Kidney capillary endothelial cell (primary cell): ENCODE measurements at regions not wholly inside any gene's neighbourhood (a gene's known extent, or its start where the extent isn't known, plus 50 kb on each side); places are given as distances from the start of the nearest gene placed in this dataset.
"Not testable (repeated sequence)": the region's sequence is repeated elsewhere in the genome, so short reads cannot be mapped to it uniquely, and the experiment has no call there.

Source experiments
- DNase-seq: peaks from one replicate; pipeline ENCODE4 v3.0.0-alpha.2; 2018; ENCODE audit warnings: low spot score

- no peak for DNase-seq
Measured at GRCh38 chr5:58018016-58018415, 441.9 kb downstream of the PLK2 start.

GRCh38 chr5:58016877-58017276 lies 443.0 kb downstream of the PLK2 start:
- DNase-seq, result no peak

DNA sequence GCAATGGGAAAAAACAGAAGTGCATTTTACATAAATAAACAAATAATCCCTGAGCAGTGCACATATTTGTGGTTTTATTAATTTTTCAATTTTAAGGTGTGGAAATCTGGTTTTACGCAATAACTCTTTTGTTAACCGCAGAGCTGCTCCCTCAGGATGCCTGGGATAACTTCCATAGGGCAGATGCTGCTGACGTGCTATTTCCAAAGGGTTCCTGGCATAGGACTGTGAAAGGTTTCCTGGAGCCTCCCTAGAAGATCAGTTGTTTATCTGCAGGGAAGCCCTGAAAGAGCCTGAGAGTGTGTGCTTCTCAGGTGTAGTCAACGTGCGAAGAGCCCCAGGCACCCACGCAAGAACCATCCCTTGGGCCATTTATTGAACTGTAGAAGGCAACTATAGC lies 443.5 kb downstream of the PLK2 start:
- DNase-seq, result no peak

GRCh38 chr5:58015175-58015574 lies 444.7 kb downstream of the PLK2 start:
- no peak for DNase-seq

DNA sequence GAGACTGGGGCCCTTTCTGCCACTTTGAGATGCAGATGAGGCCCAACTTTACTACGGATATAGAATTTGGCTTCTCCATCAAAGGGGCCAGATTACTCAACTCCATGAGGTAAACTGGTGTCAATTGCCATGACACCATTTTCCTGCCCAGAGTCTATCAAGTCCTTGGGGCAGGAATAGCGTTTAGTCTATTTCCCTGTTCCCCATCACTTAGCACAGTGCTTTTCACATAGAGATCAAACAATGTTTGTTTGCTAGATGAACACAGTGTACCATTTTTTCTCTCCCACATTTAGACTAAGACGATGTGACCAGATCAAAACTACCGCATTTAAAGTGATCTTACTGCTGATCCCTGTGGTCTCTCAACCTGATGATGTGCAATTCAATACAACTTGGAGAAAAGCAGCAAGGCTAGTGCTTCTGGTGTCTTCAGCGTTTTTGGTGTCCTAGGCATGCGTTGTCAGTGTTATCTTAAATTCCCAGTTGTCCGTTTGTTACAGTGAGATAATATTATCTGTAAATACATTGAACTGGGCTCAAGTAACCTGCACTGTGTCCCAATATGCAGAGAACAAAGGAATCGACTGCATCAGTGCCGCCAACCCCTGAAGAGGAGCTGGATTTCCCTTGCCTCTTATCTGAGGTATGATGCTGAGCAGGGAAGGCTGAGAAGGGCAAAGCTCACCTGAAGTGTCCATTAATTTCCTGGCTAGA lies 446.2 kb downstream of the PLK2 start:
- DNase-seq, result no peak

DNA sequence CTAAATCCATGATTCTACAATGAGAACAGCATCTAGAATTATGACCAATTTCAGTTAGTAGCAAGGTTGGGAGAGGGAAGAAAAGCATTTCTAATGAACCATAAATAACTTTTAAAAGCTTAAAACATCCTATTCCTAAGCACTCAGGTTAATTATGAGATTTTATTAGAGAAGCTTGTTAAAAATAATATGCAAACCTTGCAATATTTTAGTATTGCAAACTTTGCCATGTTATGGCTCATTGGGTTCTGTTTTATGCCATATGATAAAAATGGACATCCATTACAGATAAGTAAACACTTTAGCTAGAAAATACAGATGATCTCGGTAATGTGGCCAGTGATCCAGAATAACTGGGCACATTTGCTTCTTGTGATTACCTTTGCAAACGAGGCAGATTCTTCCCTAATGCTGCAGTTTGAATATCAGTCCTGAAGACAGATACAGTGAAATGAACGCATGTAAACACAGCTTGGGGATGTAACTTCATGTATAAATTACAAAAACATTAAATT lies 447.0 kb downstream of the PLK2 start:
- no peak for DNase-seq

- no peak for DNase-seq
Measured at GRCh38 chr5:58012102-58012501, 447.8 kb downstream of the PLK2 start.

DNA sequence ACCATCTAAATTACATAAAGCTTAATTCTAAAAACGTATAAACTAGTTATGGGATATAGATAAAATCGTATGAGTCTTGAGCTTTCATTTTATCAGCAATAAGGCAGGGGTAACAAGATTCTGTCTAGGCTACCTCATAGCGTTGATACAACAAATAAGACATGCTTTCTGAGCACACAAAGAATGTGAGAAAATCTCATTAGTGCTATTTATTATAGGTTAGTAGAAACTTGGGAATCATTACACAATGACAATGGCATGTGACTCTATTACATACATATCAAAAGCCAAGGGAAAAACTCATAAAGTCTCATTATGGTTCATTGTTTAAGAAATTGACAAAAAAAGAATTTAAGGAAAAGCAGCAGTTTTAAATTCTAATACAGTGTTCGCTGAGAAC lies 448.6 kb downstream of the PLK2 start:
- no peak for DNase-seq

DNA sequence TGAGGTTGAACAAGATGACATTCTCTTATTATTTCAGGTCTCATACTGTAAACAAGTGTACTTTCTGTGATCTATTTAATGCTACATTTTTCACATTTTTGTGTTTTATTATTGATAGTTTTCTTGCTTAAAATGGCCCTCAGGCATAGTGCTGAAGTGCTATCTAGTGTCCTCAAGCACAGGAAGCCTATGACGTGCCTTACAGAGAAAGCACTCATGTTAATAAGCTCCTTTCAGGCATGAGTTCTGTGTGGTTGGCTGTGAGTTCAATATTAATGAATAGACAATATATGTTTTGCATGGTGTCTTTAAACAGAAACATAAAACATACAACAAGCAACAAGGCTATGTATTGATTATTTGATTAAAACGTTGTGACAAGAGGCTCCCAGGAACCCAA lies 450.1 kb downstream of the PLK2 start:
- DNase-seq, result no peak

- peak; percentile 62 for DNase-seq
Measured at GRCh38 chr5:58002323-58002722, 457.6 kb downstream of the PLK2 start.

DNA sequence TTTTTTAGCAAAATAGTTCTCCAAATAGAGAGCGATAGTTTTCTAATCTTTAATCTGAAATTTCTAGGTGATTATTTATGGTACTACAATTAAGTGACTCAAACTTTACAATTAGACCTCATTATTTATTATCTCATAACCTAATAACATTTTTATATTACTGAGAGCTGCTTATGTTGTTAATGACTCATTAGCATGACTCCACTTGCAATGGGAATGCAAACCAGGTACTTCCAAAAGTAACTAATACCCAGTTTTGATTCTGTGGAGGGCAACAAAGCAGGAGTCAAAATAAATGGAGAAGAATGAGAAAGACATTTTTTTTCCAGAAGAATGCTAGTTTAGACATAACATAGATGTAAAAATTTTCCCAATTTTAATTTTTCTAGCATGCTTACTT lies 466.0 kb downstream of the PLK2 start:
- DNase-seq, result no peak

- no peak for DNase-seq
Measured at GRCh38 chr5:57989378-57989777, 470.5 kb downstream of the PLK2 start.

DNA sequence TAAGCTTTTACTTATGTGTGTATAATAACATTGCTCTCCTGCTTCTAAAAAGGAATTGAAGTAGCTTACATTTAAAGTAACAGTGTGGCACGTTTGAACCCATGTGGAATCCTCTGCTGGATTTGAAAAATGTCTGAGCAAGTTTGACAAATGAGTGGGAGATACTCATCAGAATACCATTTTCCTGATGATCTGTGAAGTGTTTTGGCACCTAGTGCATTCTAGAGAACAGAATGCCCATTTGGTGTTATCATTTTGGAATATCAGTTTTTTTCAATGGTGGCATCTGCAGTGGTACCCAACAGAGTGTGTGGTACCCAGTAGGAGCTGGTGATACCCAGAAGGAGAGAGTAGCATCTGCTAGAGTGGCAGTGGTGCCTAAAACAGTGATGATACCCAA lies 471.1 kb downstream of the PLK2 start:
- no peak for DNase-seq

DNA sequence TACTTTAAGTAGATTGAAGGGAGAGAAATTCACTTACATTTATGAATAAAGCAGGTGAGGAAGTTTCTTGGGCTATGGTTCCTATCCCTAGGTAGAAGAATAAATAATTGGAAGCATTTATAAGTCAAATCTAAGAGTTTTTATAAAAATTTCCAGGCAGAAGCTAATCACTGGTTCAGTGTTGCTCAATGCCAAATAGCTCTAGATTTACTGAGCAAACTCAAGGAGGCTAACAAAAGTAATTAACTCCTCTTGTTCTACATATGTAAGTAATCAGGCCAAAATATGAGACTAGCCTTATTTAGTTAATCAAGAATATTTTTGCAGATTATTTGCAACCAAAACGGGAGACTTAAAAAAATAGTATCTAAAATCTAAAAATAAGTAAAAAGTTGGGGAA lies 472.3 kb downstream of the PLK2 start:
- DNase-seq, result no peak

GRCh38 chr5:57986761-57987341 lies 473.0 kb downstream of the PLK2 start:
- DNase-seq, result no peak

DNA sequence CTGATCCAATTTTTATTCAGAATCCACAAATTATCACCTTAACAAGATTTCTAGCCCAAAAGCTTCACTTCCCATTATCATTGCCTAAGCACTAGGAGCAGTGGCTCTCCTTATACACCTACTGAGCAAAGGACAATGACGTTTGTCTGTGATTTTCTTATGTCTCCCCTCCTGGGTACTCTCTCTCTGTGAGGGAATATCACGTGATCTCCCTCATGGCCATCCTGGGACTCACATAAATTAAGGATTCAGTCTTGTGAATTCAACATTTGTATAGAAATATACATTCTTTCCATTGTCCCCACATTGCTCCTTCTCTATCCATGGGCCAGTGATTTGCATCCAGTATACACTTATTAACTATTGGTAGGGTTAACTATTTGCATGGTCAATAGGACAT lies 476.5 kb downstream of the PLK2 start:
- no peak for DNase-seq

DNA sequence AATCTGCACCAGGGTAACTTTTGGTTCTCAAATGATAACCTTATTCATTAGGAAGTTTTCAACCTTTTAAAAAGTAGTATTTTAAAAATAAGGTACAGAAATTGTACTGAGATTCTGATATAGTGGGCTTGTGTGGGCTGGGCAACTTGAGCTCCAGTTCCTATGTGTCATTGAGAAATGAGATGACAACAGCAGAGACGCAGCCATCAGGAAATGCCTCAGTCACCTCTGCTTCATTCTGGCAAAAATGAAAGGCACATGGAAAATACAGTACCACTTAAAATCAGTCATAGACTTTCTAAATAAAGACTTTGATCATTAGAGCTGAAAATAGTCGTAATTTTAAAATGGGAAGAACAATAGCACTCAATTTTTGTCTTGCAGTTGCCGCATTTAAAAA lies 480.2 kb downstream of the PLK2 start:
- DNase-seq, result no peak

DNA sequence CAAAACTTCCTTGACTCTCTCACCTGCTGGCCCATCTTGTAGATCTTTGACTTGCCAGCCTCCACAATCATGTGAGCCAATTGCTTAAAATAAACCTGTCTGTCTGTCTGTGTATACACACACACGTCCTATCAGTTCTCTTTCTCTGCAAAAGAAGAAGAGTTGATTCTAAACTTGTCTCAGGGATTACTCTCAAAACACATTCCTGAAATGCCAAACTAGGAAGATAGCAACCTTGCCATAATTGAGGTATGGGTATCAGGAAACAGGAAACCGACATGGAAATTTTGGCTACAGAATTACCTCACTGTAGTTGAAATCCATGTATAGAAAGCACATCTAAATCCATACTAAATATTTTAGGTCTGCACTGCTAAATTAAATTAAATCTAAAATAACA lies 483.4 kb downstream of the PLK2 start:
- DNase-seq, result no peak

DNA sequence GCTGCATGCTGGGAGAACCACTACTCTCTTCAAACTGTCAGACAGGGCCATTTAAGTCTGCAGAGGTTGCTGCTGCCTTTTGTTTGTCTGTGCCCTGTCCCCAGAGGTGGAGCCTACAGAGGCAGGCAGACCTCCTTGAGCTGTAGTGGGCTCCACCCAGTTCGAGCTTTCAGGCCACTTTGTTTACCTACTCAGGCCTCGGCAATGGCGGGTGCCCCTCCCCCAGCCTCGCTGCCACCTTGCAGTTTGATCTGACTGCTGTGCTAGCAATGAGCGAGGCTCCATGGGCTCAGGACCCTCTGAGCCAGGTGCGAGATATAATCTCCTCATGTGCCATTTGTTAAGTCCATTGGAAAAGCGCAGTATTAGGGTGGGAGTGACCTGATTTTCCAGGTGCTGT lies 487.8 kb downstream of the PLK2 start:
- DNase-seq, result not testable (repeated sequence)

DNA sequence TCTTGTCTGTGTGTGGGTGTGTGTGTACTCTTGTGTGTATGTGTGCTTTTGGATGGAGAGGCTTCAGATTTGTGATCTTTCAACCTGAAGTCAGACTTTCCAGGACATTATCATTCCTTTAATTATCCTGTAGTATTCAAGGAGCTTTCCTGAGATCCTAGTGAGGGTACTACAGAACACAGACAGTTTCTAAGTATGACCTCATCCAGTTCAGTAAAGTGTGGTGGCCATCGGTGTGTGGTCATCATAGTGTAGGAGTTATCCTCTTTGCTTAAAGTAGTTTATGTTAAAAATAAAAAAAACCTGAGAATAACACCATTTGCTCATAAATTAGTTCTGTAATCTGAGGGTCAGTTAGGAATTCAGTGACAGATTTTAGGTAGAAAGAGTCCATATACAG lies 478.0 kb upstream of the ACTBL2 start:
- DNase-seq, result no peak

- no peak for DNase-seq
Measured at GRCh38 chr5:57956636-57957035, 474.0 kb upstream of the ACTBL2 start.

- no peak for DNase-seq
Measured at GRCh38 chr5:57955511-57955910, 472.9 kb upstream of the ACTBL2 start.

GRCh38 chr5:57953792-57954191 lies 471.2 kb upstream of the ACTBL2 start:
- DNase-seq, result no peak

DNA sequence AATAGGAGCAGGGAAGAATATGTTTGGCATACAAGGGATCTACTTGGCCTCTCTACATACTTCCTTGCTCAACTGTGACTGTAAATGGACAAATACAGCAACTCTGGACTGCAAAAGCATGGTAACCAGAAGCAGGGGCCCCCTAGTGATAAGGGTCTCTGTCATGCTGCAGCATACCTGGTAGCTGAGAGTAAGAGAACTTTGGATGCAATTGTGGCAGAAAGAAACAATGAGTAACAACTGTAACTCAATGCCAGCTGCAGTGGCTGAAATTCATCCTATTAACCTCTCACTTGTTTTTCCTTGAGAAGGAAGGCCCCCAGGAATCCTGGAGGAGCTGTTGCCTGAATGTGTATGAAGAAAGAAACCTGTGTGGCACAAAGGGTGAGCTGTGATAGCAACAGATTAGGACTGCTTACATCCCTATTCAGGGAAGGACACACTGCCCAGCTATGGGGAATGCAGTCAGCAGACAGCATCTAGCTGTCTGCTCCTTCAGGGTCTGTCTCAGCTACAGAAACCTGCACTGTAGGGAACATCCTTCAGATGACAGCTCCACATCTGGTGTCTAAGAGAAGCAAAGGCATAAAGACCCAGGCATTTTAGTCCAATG lies 468.1 kb upstream of the ACTBL2 start:
- no peak for DNase-seq
